ENCODE measurements at regions not wholly inside any gene's neighbourhood (a gene's known extent, or its start where the extent isn't known, plus 50 kb on each side); places are given as distances from the start of the nearest gene placed in this dataset.

- TF ChIP-seq CTCF (IDR thresholded peaks at IDR 0.05; ENCODE audit: poor library complexity) (no peak), EZH2 (IDR thresholded peaks at IDR 0.05; ENCODE audit: borderline replicate concordance) (no peak)
These were observed 358.4 kb upstream of the LMCD1 start for GRCh38 chr3:8143186-8143585.
